ENCODE measurements at regions not wholly inside any gene's neighbourhood (a gene's known extent, or its start where the extent isn't known, plus 50 kb on each side); places are given as distances from the start of the nearest gene placed in this dataset.
"Not testable (repeated sequence)": the region's sequence is repeated elsewhere in the genome, so short reads cannot be mapped to it uniquely, and the experiment has no call there.

DNA sequence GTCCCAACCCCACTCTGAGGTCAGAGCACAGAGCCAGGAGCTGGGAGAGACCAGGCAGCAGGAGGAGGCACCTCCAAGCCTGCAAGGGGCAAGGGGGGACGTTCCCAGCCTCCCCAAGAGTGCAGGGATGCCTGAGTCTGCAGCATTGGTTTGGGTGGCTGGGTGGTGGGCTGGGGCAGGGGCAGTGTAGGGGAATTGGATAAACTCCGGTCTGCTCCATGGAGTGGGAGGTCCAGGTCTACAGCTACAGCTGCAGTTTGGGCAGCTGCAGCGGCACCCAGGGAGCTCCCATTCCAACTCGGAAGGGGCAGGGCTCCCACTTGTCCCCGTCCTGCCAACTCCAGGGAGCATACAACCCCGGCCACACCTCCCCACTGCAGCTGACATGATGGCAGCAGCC lies 617.5 kb upstream of the SEMA6D start:
- H3K27me3 ChIP-seq (ENCODE audit: control insufficient read depth in 5 of 5, insufficient read depth in 4 of 5, low read length in 5 of 5); H3K9me3 ChIP-seq (ENCODE audit: control insufficient read depth in 5 of 5, low read length in 5 of 5); H3K4me3 ChIP-seq (ENCODE audit: low read depth in 1 of 5, low read length in 5 of 5); H3K9ac ChIP-seq (ENCODE audit: low read length in 5 of 5); H3K4me1 ChIP-seq (ENCODE audit: control insufficient read depth in 5 of 5, insufficient read depth in 5 of 5, low read length in 5 of 5); H3K27ac ChIP-seq (ENCODE audit: low read depth, low read length); H3K36me3 ChIP-seq (ENCODE audit: control insufficient read depth in 5 of 5, insufficient read depth in 5 of 5, low read length in 5 of 5): not testable (repeated sequence)

DNA sequence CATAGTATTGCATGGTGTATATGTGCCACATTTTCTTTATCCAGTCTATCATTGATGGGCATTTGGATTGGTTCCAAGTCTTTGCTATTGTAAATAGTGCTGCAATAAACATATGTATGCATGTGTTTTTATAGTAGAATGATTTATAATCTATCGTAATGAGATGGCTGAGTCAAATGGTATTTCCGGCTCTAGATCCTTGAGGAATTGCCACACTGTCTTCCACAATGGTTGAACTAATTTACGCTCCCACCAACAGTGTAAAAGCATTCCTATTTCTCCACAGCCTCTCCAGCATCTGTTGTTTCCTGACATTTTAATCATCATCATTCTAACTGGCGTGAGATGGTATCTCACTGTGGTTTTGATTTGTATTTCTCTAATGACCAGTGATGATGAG lies 608.5 kb upstream of the SEMA6D start:
- H3K4me1 ChIP-seq (ENCODE audit: control insufficient read depth in 5 of 5, insufficient read depth in 5 of 5, low read length in 5 of 5); H3K36me3 ChIP-seq (ENCODE audit: control insufficient read depth in 5 of 5, insufficient read depth in 5 of 5, low read length in 5 of 5); H3K9ac ChIP-seq (ENCODE audit: low read length in 5 of 5); H3K27me3 ChIP-seq (ENCODE audit: control insufficient read depth in 5 of 5, insufficient read depth in 4 of 5, low read length in 5 of 5); H3K27ac ChIP-seq (ENCODE audit: low read depth, low read length); H3K4me3 ChIP-seq (ENCODE audit: low read depth in 1 of 5, low read length in 5 of 5); H3K9me3 ChIP-seq (ENCODE audit: control insufficient read depth in 5 of 5, low read length in 5 of 5): not testable (repeated sequence)

DNA sequence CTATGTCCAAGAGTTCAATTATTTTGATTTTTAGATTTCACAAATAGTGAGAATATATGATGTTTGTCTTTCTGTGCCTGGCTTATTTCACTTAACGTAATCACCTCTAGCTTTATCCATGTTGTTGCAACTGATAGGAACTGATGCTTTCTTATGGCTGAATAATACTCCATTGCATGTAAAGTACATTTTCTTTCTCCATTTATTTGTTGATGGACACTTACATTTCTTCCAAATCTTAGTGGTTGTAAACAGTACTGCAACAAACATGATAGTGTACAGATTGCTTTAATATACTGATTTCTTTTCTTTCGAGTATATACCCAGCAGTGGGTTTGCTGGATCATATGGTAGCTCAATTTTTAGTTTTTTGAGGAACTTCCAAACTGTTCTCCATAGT lies 600.6 kb upstream of the SEMA6D start:
- H3K9ac ChIP-seq (ENCODE audit: low read length in 5 of 5): no peak overlapping the region
- no peak overlapping the region for H3K4me3 ChIP-seq (ENCODE audit: low read depth in 1 of 5, low read length in 5 of 5)
- peaks cover 0 to 9% (median 5%) of the 10 kb centered on the region in 5 donors for H3K9me3 ChIP-seq (ENCODE audit: control insufficient read depth in 5 of 5, low read length in 5 of 5)
- H3K4me1 ChIP-seq (ENCODE audit: control insufficient read depth in 5 of 5, insufficient read depth in 5 of 5, low read length in 5 of 5): no peaks in the 10 kb centered on the region
- no peak overlapping the region for H3K27ac ChIP-seq (ENCODE audit: low read depth, low read length)
- no peaks in the 10 kb centered on the region for H3K36me3 ChIP-seq (ENCODE audit: control insufficient read depth in 5 of 5, insufficient read depth in 5 of 5, low read length in 5 of 5)
- no peaks in the 10 kb centered on the region for H3K27me3 ChIP-seq (ENCODE audit: control insufficient read depth in 5 of 5, insufficient read depth in 4 of 5, low read length in 5 of 5)

DNA sequence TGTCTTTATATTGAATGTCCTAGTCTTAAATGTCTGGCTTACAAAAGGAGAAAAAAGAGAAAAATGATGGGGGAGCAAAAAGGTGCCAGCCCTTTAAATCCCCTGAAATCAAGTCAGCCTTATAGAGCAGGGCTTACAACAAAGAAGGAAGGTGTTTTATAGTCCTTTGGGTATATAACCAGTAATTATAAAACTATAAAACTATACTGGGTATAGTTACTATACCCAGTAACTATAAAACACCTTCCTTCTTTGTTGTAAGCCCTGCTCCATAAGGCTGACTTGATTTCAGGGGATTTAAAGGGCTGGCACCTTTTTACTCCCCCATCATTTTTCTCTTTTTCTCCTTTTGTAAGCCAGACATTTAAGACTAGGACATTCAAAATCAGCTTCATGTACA lies 598.0 kb upstream of the SEMA6D start:
- Histone ChIP-seq H3K9ac (ENCODE audit: low read length in 5 of 5) (no peak overlapping the region), H3K4me3 (ENCODE audit: low read depth in 1 of 5, low read length in 5 of 5) (no peak overlapping the region), H3K4me1 (ENCODE audit: control insufficient read depth in 5 of 5, insufficient read depth in 5 of 5, low read length in 5 of 5) (no peaks in the 10 kb centered on the region), H3K36me3 (ENCODE audit: control insufficient read depth in 5 of 5, insufficient read depth in 5 of 5, low read length in 5 of 5) (no peaks in the 10 kb centered on the region), H3K27me3 (ENCODE audit: control insufficient read depth in 5 of 5, insufficient read depth in 4 of 5, low read length in 5 of 5) (no peaks in the 10 kb centered on the region), H3K27ac (ENCODE audit: low read depth, low read length) (no peak overlapping the region), H3K9me3 (ENCODE audit: control insufficient read depth in 5 of 5, low read length in 5 of 5) (peaks cover 0 to 9% (median 7%) of the 10 kb centered on the region in 5 donors)

DNA sequence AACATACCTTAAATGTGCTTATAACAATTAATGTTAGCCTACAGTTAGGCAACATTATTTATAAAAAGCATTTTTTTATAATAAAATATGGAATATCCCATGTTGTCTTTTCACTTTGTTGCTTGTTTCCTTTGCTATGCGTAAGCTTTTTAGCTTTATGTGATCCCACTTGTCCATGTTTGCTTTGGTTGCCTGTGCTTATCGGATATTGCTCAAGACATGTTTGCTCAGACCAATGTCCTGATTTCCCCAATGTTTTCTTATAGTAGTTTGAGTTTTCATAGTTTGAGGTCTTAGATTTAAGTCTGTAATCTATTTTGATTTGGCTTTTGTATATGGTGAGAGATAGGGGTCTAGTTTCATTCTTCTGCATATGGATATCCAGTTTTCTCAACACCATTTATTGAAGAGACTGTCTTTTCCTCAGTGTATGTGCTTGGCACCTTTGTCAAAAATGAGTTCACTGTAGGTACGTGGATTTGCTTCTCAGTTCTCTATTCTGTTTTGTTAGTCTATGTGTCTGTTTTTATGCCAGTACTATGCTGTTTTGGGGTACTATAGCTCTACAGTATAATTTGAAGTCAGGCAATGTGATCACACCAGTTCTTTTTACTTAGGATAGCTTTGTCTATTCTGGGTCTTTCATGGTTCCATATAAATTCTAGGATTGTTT lies 592.7 kb upstream of the SEMA6D start:
- Histone ChIP-seq H3K4me1 (ENCODE audit: control insufficient read depth in 5 of 5, insufficient read depth in 5 of 5, low read length in 5 of 5) (no peaks in the 10 kb centered on the region), H3K27me3 (ENCODE audit: control insufficient read depth in 5 of 5, insufficient read depth in 4 of 5, low read length in 5 of 5) (no peaks in the 10 kb centered on the region), H3K36me3 (ENCODE audit: control insufficient read depth in 5 of 5, insufficient read depth in 5 of 5, low read length in 5 of 5) (no peaks in the 10 kb centered on the region), H3K27ac (ENCODE audit: low read depth, low read length) (no peak overlapping the region), H3K9me3 (ENCODE audit: control insufficient read depth in 5 of 5, low read length in 5 of 5) (peaks cover 0 to 18% (median 7%) of the 10 kb centered on the region in 5 donors), H3K9ac (ENCODE audit: low read length in 5 of 5) (no peak overlapping the region), H3K4me3 (ENCODE audit: low read depth in 1 of 5, low read length in 5 of 5) (no peak overlapping the region)

DNA sequence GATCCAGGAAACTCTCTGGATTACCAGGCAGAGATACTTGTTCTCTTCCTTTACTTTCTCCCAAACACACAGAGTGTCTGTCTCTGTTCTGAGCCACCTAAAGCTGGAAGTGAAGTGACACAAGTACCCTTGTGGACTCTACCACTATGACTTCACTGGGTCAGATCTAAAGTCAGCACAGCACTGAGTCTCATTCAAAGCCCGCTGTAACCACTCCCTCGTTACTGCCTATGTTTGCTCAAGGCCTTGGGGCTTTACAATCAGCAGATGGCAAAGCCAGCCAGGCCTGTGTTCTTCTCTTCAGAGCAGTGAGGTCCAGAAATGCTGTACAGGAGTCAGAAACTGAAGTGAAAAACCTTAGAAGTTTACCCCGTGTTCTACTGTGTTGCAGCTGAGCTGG lies 588.3 kb upstream of the SEMA6D start:
- H3K4me1 ChIP-seq (ENCODE audit: control insufficient read depth in 5 of 5, insufficient read depth in 5 of 5, low read length in 5 of 5): no peaks in the 10 kb centered on the region

DNA sequence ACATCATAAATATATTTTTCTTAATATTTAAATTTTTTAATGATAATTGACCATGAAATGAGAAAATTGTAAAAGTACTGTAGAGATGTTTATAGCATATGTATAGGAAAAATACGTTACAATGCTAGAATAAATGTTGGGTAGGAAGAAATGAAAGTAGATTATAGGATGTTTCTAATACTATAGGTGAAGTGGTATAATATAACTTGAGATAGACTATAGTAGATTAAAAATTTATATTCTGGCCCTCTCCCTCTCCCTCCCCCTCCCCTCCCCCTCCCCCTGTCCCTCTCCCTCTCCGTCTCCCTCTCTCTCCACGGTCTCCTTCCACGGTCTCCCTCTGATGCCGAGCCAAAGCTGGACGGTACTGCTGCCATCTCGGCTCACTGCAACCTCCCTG lies 585.9 kb upstream of the SEMA6D start:
- not testable (repeated sequence) for H3K9ac ChIP-seq (ENCODE audit: low read length in 5 of 5); H3K27me3 ChIP-seq (ENCODE audit: control insufficient read depth in 5 of 5, insufficient read depth in 4 of 5, low read length in 5 of 5); H3K4me3 ChIP-seq (ENCODE audit: low read depth in 1 of 5, low read length in 5 of 5); H3K27ac ChIP-seq (ENCODE audit: low read depth, low read length); H3K36me3 ChIP-seq (ENCODE audit: control insufficient read depth in 5 of 5, insufficient read depth in 5 of 5, low read length in 5 of 5); H3K4me1 ChIP-seq (ENCODE audit: control insufficient read depth in 5 of 5, insufficient read depth in 5 of 5, low read length in 5 of 5)
- H3K9me3 ChIP-seq (ENCODE audit: control insufficient read depth in 5 of 5, low read length in 5 of 5): peaks cover 0 to 13% (median 3%) of the 10 kb centered on the region in 5 donors

More for the DNA sequence above, 588.3 kb upstream of the SEMA6D start:
- Histone ChIP-seq H3K9me3 (ENCODE audit: control insufficient read depth in 5 of 5, low read length in 5 of 5) (peaks cover 0 to 13% (median 3%) of the 10 kb centered on the region in 5 donors), H3K27ac (ENCODE audit: low read depth, low read length) (no peak overlapping the region), H3K36me3 (ENCODE audit: control insufficient read depth in 5 of 5, insufficient read depth in 5 of 5, low read length in 5 of 5) (no peaks in the 10 kb centered on the region), H3K9ac (ENCODE audit: low read length in 5 of 5) (no peak overlapping the region), H3K27me3 (ENCODE audit: control insufficient read depth in 5 of 5, insufficient read depth in 4 of 5, low read length in 5 of 5) (no peaks in the 10 kb centered on the region), H3K4me3 (ENCODE audit: low read depth in 1 of 5, low read length in 5 of 5) (no peak overlapping the region)

DNA sequence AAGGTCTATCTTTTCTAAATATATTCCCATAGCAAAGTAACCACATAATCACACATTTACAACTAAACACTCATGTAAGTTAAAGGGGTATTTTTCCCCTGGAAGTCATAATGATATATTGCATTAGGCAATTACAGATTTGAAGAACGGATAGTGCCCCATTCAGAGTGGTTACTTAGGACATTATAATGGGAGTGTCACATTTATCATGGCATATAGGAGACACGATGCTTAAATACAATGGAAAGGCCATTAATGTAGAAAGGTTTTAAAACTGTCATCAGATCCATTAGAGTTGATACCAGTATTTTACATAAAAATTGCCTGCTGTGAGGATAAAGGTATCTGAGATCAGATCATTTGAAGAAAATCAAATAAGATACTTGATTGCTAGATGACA lies 582.0 kb upstream of the SEMA6D start:
- Histone ChIP-seq H3K9me3 (ENCODE audit: control insufficient read depth in 5 of 5, low read length in 5 of 5) (no peaks in the 10 kb centered on the region), H3K9ac (ENCODE audit: low read length in 5 of 5) (no peak overlapping the region), H3K36me3 (ENCODE audit: control insufficient read depth in 5 of 5, insufficient read depth in 5 of 5, low read length in 5 of 5) (no peaks in the 10 kb centered on the region), H3K27me3 (ENCODE audit: control insufficient read depth in 5 of 5, insufficient read depth in 4 of 5, low read length in 5 of 5) (no peaks in the 10 kb centered on the region), H3K27ac (ENCODE audit: low read depth, low read length) (no peak overlapping the region), H3K4me1 (ENCODE audit: control insufficient read depth in 5 of 5, insufficient read depth in 5 of 5, low read length in 5 of 5) (no peaks in the 10 kb centered on the region), H3K4me3 (ENCODE audit: low read depth in 1 of 5, low read length in 5 of 5) (no peak overlapping the region)

DNA sequence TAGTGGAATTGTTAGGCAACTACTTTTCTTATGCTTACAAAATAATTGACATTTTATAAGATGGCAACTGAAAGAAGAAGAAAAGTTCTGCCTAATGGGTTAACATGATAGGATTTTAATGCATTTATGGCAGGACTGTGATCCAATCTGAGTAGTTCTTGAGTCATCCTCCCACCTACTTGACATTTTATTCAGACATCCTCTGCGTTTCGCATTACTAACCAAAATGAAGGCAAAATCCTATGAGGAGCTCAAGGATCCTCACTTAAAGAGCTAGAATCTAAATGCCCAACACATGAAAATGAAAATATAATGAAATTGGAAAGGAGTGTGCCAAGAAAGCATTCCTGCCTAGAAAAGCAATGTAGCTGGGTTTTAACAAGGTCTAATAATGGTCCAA lies 581.1 kb upstream of the SEMA6D start:
- H3K9me3 ChIP-seq (ENCODE audit: control insufficient read depth in 5 of 5, low read length in 5 of 5): no peaks in the 10 kb centered on the region
- no peaks in the 10 kb centered on the region for H3K36me3 ChIP-seq (ENCODE audit: control insufficient read depth in 5 of 5, insufficient read depth in 5 of 5, low read length in 5 of 5)
- no peak overlapping the region for H3K4me3 ChIP-seq (ENCODE audit: low read depth in 1 of 5, low read length in 5 of 5)

DNA sequence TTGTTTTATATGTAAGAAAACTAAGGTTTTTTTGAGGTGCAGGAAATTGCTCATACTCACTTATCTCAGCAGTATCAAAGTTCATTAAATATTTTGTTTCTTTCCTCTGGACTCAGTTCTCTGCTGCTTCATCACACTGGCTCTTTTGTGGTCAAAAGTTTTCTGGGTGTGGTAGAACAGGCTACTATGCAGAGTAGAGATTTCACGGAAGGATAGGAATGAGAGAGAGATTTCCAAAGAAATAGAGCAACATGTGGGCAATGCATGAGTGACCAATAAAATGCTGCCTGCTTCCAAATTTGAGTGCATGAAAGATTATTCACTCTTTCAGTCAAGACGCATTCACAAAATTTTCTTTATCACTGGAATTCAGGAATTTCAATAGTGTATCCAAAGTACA lies 577.3 kb upstream of the SEMA6D start:
- no peaks in the 10 kb centered on the region for H3K4me1 ChIP-seq (ENCODE audit: control insufficient read depth in 5 of 5, insufficient read depth in 5 of 5, low read length in 5 of 5)
- no peak overlapping the region for H3K4me3 ChIP-seq (ENCODE audit: low read depth in 1 of 5, low read length in 5 of 5)
- no peak overlapping the region for H3K27ac ChIP-seq (ENCODE audit: low read depth, low read length)
- no peaks in the 10 kb centered on the region for H3K36me3 ChIP-seq (ENCODE audit: control insufficient read depth in 5 of 5, insufficient read depth in 5 of 5, low read length in 5 of 5)
- H3K9me3 ChIP-seq (ENCODE audit: control insufficient read depth in 5 of 5, low read length in 5 of 5): no peaks in the 10 kb centered on the region
- H3K9ac ChIP-seq (ENCODE audit: low read length in 5 of 5): no peak overlapping the region
- no peaks in the 10 kb centered on the region for H3K27me3 ChIP-seq (ENCODE audit: control insufficient read depth in 5 of 5, insufficient read depth in 4 of 5, low read length in 5 of 5)

More for the DNA sequence above, 581.1 kb upstream of the SEMA6D start:
- no peak overlapping the region for H3K27ac ChIP-seq (ENCODE audit: low read depth, low read length)
- H3K27me3 ChIP-seq (ENCODE audit: control insufficient read depth in 5 of 5, insufficient read depth in 4 of 5, low read length in 5 of 5): no peaks in the 10 kb centered on the region
- no peak overlapping the region for H3K9ac ChIP-seq (ENCODE audit: low read length in 5 of 5)
- no peaks in the 10 kb centered on the region for H3K4me1 ChIP-seq (ENCODE audit: control insufficient read depth in 5 of 5, insufficient read depth in 5 of 5, low read length in 5 of 5)

DNA sequence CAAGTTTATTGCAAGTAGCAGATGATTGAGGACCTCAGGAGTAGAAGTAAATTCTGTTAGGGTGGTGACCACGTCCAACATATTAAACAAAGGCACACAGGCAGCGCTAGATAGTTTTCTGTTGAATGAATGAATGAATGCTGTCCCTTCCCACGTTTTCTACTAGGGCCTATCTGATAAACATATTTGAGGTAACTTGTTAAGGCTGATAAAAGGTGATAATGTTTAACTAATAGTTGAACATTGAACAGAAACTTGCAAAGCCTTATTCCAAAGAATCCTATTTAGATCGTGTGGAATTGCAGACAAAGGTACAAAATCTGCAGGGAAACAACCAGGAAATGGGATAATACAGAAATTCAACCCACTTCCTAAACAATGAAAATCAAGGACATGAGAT lies 559.5 kb upstream of the SEMA6D start:
- H3K27ac ChIP-seq (ENCODE audit: low read depth, low read length): no peak overlapping the region
- no peak overlapping the region for H3K9ac ChIP-seq (ENCODE audit: low read length in 5 of 5)
- H3K9me3 ChIP-seq (ENCODE audit: control insufficient read depth in 5 of 5, low read length in 5 of 5): no peaks in the 10 kb centered on the region
- H3K27me3 ChIP-seq (ENCODE audit: control insufficient read depth in 5 of 5, insufficient read depth in 4 of 5, low read length in 5 of 5): no peaks in the 10 kb centered on the region
- no peaks in the 10 kb centered on the region for H3K36me3 ChIP-seq (ENCODE audit: control insufficient read depth in 5 of 5, insufficient read depth in 5 of 5, low read length in 5 of 5)
- H3K4me3 ChIP-seq (ENCODE audit: low read depth in 1 of 5, low read length in 5 of 5): no peak overlapping the region
- no peaks in the 10 kb centered on the region for H3K4me1 ChIP-seq (ENCODE audit: control insufficient read depth in 5 of 5, insufficient read depth in 5 of 5, low read length in 5 of 5)

All from subcutaneous abdominal adipose tissue (tissue), 5 donors.